Activated T-cell treated with anti-CD3 and anti-CD28 coated beads, Interleukin-2, amount 50 U/mL, for 4 hours (primary cell): ENCODE measurements at regions not wholly inside any gene's neighbourhood (a gene's known extent, or its start where the extent isn't known, plus 50 kb on each side); places are given as distances from the start of the nearest gene placed in this dataset.

Source experiments
- ATAC-seq, 2 donors: fragments of 200-7000 bp; cut with Tn5 transposase; one replicate each; pipeline ENCODE4 v1.10.0; 2021
- DNase-seq: peaks from one replicate; pipeline ENCODE4 v3.0.0-alpha.2; 2020
- H3K27me3 Mint-ChIP-seq: one replicate; pipeline ENCODE4 v1.8.0; 2021; ENCODE audit warnings: low read depth, mixed read lengths
- H3K36me3 Mint-ChIP-seq: one replicate; pipeline ENCODE4 v1.8.0; 2022; ENCODE audit warnings: mixed read lengths; ENCODE audit not compliant: insufficient read depth
- H3K4me1 Mint-ChIP-seq: one replicate; pipeline ENCODE4 v1.8.0; 2021; ENCODE audit warnings: low read depth, mixed read lengths
- H3K4me3 Mint-ChIP-seq: one replicate; pipeline ENCODE4 v1.8.0; 2021; ENCODE audit warnings: mild to moderate bottlenecking, moderate library complexity, mixed read lengths
- H3K9me3 Mint-ChIP-seq: one replicate; pipeline ENCODE4 v1.8.0; 2021; ENCODE audit warnings: mixed read lengths

DNA sequence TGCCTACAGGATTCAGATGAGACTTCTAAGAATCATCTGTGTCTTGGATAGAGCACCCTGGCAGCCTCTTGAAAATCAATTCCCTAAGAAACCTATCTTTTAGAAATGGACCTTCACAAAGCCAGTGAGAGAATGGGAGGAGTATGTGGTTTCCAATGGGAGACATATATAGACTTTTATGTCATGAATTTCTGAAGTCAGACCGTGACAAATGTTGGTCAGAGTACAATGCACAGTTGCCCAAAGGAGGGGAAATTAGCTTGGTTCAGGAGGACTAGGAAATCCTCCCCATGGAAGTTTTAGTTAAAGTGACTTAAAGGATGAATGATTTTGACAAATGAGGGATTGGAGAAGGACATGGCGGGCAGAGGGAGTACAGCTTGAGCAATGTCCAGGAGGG is 194.4 kb downstream of the DAD1 start:
- ATAC-seq (no peak), DNase-seq (no peak)
- Mint-ChIP-seq H3K4me1 (peaks cover 4% of the 10 kb centered on the region), H3K4me3 (no peak overlapping the region), H3K36me3 (no peaks in the 10 kb centered on the region), H3K27me3 (no peaks in the 10 kb centered on the region), H3K9me3 (no peaks in the 10 kb centered on the region)

DNA sequence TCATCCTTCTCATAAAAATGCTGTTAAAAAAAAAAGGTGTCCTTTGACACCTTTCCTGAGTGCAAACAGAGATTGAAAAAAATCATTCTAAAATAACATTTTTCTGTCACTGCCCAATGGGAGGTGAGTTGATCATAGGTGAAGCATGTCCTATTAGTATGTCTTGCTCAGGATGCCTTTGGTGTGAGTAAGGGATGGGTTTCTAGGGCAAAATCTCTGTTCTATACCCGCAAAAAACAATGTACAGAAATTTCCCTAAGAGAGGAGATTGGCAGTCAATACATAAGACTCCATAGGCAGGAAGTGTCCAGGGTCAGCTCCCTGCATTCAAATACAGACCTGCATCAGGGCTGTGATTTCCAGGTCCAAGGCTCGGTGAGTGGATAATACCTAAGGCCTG is 195.2 kb downstream of the DAD1 start:
- H3K27me3 Mint-ChIP-seq, result no peaks in the 10 kb centered on the region

DNA sequence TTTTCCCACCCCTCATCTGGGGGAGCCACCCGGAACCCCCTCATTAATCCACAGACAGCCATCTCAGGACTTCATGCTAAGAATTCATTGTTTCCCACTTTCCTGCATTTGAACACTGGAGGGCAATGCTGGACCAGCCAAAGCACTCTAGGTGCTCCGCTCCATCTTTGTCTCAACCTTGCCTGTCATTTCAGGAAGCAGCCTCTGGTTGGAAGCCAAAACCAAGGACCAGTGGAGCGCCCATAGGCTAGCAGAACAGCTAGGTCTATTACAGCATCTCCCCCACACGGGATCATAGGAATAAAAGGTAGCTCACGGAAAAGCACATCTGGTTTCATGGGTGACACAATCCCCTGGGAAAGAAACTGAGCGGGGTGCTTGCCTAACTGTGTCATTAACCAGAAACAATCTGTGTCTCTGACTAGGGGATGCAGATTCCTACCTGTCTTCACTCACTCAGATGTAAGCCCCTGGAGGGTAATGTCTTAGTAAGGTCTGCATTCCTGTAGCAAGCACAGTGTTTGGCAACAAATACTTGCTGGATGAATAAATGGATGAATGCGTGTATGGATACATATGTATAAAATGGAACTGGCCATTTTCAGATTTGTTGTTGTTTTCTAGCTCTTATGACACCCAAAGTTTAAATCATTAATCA is 197.0 kb downstream of the DAD1 start:
- Mint-ChIP-seq H3K4me1 (peaks cover 4% of the 10 kb centered on the region), H3K36me3 (no peaks in the 10 kb centered on the region), H3K9me3 (no peaks in the 10 kb centered on the region), H3K27me3 (no peaks in the 10 kb centered on the region), H3K4me3 (no peak overlapping the region)
- DNase-seq (no peak), ATAC-seq (no peak)

More for the DNA sequence above, 195.2 kb downstream of the DAD1 start:
- no peak for DNase-seq
- Mint-ChIP-seq H3K4me1 (peaks cover 4% of the 10 kb centered on the region), H3K4me3 (no peak overlapping the region), H3K9me3 (no peaks in the 10 kb centered on the region), H3K36me3 (no peaks in the 10 kb centered on the region)
- no peak for ATAC-seq

DNA sequence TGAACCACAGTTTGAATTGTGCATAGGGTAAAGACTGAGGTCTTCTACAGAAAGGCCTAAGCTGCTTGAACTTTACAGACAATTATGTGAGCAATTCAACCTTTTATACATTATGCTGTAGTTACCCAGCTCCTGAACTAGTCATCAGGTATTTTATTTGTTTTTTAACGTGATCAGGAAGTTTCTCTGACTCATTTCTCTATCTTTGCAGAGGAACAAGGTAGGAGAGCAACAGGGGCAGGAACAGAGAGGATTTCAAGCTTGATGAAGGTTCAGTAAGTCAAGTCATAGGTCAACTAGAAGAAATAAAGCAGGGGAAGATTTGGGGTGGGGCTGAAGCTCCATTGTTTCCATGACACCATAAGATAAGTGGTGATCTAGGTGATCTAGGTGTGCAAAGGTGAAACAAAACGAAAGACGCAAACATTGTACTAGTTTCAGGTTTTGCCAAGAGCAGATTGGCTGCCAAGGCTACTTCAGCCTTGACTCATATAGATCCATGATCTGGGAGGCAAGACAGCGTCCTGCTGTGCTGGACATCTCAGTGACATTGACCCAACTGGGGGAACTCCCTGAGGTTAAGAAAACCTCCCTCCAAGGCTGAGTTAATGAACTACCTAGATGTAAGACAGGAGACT is 198.1 kb downstream of the DAD1 start:
- no peaks in the 10 kb centered on the region for H3K9me3 Mint-ChIP-seq

DNA sequence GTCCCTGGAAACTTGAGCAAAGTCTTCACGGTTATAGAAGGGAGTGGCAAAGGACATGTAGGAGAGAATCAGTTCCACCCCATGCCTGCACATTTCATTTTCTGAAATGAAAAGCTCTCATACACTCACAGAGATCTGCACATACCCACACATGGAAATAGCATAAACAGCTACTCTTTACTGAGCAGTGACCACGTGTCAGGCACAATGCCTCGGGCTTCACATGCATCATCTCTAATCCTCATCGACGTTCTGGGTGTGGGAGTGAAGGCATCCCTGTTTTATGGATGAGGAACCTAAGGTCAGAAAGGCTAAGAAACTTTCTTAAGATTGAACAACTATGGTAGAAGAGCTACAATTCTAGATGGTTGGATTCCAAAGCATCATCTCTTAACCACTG is 198.8 kb downstream of the DAD1 start:
- H3K36me3 Mint-ChIP-seq, result no peaks in the 10 kb centered on the region
- no peaks in the 10 kb centered on the region for H3K27me3 Mint-ChIP-seq
- H3K9me3 Mint-ChIP-seq, result no peaks in the 10 kb centered on the region
- H3K4me1 Mint-ChIP-seq, result peaks cover 4% of the 10 kb centered on the region
- H3K4me3 Mint-ChIP-seq, result no peak overlapping the region
- no peak for ATAC-seq
- DNase-seq, result no peak

More for the DNA sequence above, 198.1 kb downstream of the DAD1 start:
- no peaks in the 10 kb centered on the region for H3K36me3 Mint-ChIP-seq
- DNase-seq (no peak), ATAC-seq (no peak)
- H3K4me3 Mint-ChIP-seq, result no peak overlapping the region
- H3K4me1 Mint-ChIP-seq, result peaks cover 4% of the 10 kb centered on the region
- no peaks in the 10 kb centered on the region for H3K27me3 Mint-ChIP-seq

DNA sequence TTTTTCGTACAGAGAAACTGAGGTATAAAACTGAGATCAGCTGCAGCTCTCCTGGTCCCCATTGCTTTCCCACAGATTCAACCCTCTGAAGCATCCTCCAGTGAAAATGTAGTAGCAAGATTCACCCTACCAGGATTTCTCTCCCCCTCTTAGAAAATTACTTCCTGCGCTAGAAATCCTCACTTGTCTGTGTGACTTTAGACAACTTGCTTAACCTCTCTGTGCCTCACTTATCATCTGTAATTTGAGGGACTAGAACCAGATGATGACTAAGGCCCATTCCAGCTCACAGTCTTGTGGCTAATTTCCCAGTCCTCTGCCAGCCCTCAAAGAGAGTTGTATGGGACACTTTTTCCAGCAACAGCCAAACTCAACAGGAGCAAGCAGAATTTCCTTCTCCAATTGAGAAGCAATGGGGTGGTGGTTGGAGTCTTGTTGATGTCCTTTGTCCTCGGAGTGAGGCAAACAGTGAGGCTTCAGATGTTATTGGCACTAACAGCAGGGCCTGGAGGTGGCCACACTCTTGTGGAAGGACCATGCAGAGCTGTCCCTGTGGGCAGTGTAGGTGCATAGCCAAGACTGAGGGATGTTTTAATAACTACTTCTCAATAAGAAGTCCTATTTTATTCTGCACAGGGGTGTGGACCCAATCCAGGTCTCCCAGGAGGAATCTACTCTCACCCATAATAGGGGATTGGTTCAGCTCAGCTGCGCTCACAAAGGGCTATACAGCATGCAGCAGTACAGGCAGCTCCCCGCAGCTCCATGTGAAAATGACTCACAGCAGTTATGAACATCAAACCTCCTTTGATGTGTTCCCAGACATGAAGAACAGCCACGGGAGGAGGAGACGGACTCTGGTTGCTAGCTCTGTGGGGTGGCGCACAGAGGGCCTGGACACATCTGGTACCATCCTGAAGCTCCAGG is 200.1 kb downstream of the DAD1 start:
- ATAC-seq (no peak), DNase-seq (no peak)
- Mint-ChIP-seq H3K36me3 (no peaks in the 10 kb centered on the region), H3K4me3 (no peak overlapping the region), H3K4me1 (peaks cover 4% of the 10 kb centered on the region), H3K9me3 (no peaks in the 10 kb centered on the region), H3K27me3 (no peaks in the 10 kb centered on the region)

DNA sequence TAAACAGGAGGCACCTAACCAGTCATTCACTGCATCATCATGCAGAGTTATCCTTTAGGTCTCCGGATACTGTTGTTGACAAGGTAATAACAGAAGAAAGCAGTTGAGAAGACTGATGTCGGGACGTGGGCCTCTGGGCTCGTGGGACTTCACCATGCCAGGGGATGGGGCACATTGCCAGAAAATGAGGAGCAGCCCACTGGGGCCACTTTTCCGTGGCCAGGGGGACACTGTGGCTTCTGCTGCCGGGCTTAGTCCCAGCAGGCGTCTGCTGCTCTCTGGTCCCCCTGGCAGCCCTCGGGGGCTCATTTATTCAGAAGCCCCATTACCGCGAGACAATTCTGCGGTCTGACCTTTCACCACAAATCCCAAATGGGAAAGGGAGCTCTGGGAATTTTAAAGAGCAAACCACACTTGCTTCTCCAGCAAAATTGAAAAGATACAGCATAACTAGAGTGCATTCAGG is 201.2 kb downstream of the DAD1 start:
- DNase-seq, result no peak
- H3K27me3 Mint-ChIP-seq, result no peaks in the 10 kb centered on the region
- no peaks in the 10 kb centered on the region for H3K36me3 Mint-ChIP-seq
- H3K9me3 Mint-ChIP-seq, result no peaks in the 10 kb centered on the region
- no peak for ATAC-seq
- no peak overlapping the region for H3K4me3 Mint-ChIP-seq
- peaks cover 9% of the 10 kb centered on the region for H3K4me1 Mint-ChIP-seq

DNA sequence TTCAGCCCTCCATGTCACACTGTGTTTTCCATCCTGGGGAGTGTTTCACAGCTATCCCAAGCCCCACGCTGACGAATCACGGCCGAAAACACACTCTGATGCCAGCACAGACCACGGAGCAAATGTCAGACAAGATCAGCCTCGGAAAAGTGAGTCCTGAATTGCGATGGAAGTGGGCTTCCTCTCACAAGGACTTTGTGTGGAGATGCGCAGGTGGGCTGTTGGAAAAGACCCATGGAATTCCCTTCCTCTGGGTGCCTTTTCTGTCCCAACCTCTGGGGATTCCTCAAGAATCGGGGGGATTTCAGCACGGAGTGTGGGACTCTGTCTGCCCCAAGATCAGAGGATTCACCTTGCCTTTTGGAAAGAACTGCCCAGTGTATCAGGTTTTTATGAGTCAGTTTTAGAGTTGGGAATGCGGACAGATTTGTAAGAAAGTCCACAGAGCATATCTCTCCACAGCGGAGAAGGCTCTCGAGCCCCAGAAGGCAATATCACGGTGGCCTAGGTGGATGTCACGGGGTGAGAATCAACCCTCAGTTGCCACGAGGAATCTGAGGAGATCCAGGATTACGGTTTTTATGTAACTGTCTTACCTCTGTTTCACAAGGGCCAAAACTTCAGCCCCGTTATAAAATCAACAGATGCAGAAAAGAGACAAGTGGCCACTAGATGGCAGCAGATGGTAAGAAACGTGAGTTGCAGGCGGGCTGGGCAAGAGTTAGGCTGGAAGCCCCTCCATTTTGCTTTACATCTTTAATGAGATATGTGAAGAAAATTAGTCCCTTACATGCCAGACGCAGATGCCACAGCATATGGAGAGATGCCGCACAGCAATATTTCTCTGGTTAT is 201.9 kb downstream of the DAD1 start:
- H3K36me3 Mint-ChIP-seq, result no peaks in the 10 kb centered on the region
- ATAC-seq (no peak), DNase-seq (peak; percentile 4)
- no peak overlapping the region for H3K4me3 Mint-ChIP-seq
- H3K27me3 Mint-ChIP-seq, result no peaks in the 10 kb centered on the region
- H3K9me3 Mint-ChIP-seq, result no peaks in the 10 kb centered on the region
- H3K4me1 Mint-ChIP-seq, result peaks cover 9% of the 10 kb centered on the region

DNA sequence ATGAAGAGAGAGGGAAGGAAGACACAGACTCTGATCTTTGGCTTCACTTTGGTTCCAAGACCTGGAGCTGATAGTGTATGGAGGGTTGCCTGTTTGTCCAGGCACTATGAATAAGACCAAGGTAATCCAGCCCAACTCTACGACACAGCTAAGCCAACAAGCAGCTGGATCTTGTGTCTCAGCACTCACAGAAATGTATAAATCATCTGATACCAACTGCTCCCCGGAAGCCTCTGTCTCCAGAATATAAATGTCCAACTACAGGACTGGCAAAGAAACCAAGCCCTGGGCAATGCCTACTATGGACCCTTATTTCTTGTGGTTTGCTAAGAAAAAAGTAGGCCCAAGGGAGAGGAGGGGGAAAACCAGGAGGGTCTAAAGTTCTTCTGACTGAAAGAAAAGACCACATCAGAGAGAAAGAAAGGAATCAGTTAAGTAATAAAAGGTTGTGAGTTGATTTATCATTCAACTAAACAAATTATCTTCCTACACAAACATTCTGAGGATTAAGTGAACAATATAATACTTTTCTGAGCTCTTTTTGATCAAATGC is 204.0 kb downstream of the DAD1 start:
- DNase-seq, result no peak
- ATAC-seq, result no peak
- no peaks in the 10 kb centered on the region for H3K9me3 Mint-ChIP-seq

DNA sequence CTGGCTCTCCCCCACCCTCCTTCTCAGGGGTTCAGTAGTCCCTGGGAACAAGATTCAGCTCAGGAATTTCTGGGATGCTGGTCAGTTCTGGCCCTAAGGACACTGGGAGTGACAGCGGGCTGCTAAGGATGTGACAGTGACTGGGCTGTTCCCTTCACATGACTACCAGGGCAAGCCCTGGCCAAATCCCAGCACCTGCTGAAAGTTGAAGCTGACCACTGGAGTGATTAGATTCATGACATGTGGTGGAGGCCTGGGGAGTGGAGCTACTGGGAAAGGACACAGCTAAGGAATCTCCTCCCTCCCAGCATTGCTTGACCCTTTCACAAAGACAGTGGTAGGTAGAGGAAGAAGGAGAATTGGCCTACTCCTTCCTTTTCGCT is 204.9 kb downstream of the DAD1 start:
- no peak for ATAC-seq
- H3K4me1 Mint-ChIP-seq, result peaks cover 5% of the 10 kb centered on the region

More for the DNA sequence above, 204.0 kb downstream of the DAD1 start:
- Mint-ChIP-seq H3K4me3 (no peak overlapping the region), H3K4me1 (peaks cover 5% of the 10 kb centered on the region), H3K27me3 (no peaks in the 10 kb centered on the region), H3K36me3 (no peaks in the 10 kb centered on the region)

DNA sequence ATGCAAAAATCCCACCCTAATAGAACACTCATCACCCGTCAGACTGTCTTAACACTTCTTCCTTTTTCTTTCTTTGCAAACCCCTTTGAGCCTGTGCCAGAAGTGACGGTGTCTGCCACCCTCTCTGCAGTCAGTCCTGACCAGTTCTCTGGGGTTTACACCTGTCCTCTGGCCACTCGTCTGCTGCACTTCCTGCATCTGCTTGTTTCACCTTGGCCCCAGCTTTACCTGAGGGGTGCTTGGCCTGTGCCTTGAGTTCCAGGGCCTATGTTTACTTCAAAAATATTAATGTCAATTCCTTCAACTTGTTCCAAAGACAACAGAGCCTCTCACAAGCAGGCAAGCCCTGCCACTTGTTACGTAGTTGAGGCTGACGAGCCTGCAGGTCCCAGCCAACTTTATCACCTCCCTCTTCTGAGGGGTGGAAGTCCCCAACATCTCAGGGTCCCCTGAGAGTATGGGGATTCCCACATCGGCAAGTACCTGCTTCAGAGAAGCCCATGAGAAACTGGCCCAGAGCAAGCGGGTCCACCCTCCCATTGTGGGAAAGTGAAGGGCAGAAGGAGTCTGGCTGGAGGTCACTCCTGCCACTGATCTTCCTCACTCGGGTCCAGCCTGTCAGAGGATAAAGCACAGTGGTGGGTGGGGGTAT is 205.4 kb downstream of the DAD1 start:
- Mint-ChIP-seq H3K4me3 (no peak overlapping the region), H3K9me3 (no peaks in the 10 kb centered on the region), H3K27me3 (no peaks in the 10 kb centered on the region), H3K4me1 (peaks cover 5% of the 10 kb centered on the region), H3K36me3 (no peaks in the 10 kb centered on the region)
- ATAC-seq (peak in 1 of 2 donors; percentile 43), DNase-seq (no peak)

More for the DNA sequence above, 204.9 kb downstream of the DAD1 start:
- H3K27me3 Mint-ChIP-seq, result no peaks in the 10 kb centered on the region
- no peaks in the 10 kb centered on the region for H3K36me3 Mint-ChIP-seq
- H3K9me3 Mint-ChIP-seq, result no peaks in the 10 kb centered on the region
- no peak overlapping the region for H3K4me3 Mint-ChIP-seq
- no peak for DNase-seq

DNA sequence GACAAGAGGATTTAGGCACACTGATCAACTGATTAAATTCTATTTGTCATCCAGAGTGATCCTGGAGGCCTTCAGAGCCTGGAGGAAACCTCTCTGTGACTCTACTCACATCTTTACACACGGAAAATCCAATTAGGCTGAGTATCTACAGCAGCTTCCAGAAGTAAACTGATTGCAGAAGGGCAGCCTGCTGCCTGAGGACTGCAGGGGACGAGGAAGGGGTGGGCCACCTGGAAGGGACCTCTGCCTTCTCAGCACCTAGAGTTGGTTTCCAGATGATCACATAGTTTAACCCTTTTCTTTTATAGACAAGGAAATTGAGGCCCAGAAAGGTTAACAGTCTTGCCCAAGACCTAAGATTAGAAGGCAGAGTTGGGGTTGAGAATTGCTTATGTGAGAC is 206.1 kb downstream of the DAD1 start:
- Mint-ChIP-seq H3K9me3 (no peaks in the 10 kb centered on the region), H3K36me3 (no peaks in the 10 kb centered on the region), H3K27me3 (no peaks in the 10 kb centered on the region), H3K4me1 (peaks cover 5% of the 10 kb centered on the region), H3K4me3 (no peak overlapping the region)
- ATAC-seq, result no peak
- DNase-seq, result no peak

DNA sequence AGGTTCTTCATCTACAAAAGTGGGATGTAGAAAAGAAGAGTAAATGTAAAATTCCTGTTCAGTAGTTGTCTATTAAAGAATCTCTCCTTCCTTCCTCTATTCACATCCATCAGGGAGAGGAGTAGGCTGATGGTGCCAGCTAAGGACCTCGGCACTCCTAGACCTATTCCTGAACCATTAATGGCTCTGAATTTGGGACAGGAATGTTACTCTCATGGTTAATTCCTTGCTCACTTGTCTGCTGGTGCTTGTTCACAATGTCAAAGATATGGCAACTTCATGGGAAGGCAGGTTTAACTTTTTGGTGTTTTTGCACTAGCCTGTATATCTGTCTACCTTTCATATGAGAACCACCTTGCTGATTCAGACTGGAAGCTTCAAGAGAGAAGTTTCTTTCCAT is 206.6 kb downstream of the DAD1 start:
- no peak overlapping the region for H3K4me3 Mint-ChIP-seq
- no peaks in the 10 kb centered on the region for H3K9me3 Mint-ChIP-seq
- no peaks in the 10 kb centered on the region for H3K36me3 Mint-ChIP-seq
- no peak for DNase-seq
- H3K4me1 Mint-ChIP-seq, result peaks cover 5% of the 10 kb centered on the region
- ATAC-seq, result no peak
- no peaks in the 10 kb centered on the region for H3K27me3 Mint-ChIP-seq
